ENCODE measurements at regions not wholly inside any gene's neighbourhood (a gene's known extent, or its start where the extent isn't known, plus 50 kb on each side); places are given as distances from the start of the nearest gene placed in this dataset.
"Not testable (repeated sequence)": the region's sequence is repeated elsewhere in the genome, so short reads cannot be mapped to it uniquely, and the experiment has no call there.

GRCh38 chr2:225781145-225781544 lies 381.6 kb downstream of the NYAP2 start:
- DNase-seq: no peak

GRCh38 chr2:225779829-225780228 lies 380.3 kb downstream of the NYAP2 start:
- no peak for DNase-seq

- DNase-seq: no peak
Observed at GRCh38 chr2:225773148-225773547, 373.6 kb downstream of the NYAP2 start.

- DNase-seq: no peak
Observed at GRCh38 chr2:225771701-225772100, 372.2 kb downstream of the NYAP2 start.

GRCh38 chr2:225768741-225769140 lies 369.2 kb downstream of the NYAP2 start:
- no peak for DNase-seq

- no peak for DNase-seq
Observed at GRCh38 chr2:225766431-225766830, 366.9 kb downstream of the NYAP2 start.

- DNase-seq: no peak
Observed at GRCh38 chr2:225765820-225766219, 366.3 kb downstream of the NYAP2 start.

- no peak for DNase-seq
Observed at GRCh38 chr2:225764346-225764745, 364.8 kb downstream of the NYAP2 start.

GRCh38 chr2:225763711-225764110 lies 364.2 kb downstream of the NYAP2 start:
- no peak for DNase-seq

GRCh38 chr2:225761396-225761795 lies 361.9 kb downstream of the NYAP2 start:
- no peak for DNase-seq

- no peak for DNase-seq
Observed at GRCh38 chr2:225757248-225757647, 357.7 kb downstream of the NYAP2 start.

- no peak for DNase-seq
Observed at GRCh38 chr2:225756198-225756597, 356.7 kb downstream of the NYAP2 start.

- DNase-seq: no peak
Observed at GRCh38 chr2:225748609-225749008, 349.1 kb downstream of the NYAP2 start.

GRCh38 chr2:225743996-225744395 lies 344.5 kb downstream of the NYAP2 start:
- not testable (repeated sequence) for DNase-seq

- DNase-seq: no peak
Observed at GRCh38 chr2:225742487-225742886, 343.0 kb downstream of the NYAP2 start.

GRCh38 chr2:225740086-225740485 lies 340.6 kb downstream of the NYAP2 start:
- no peak for DNase-seq

GRCh38 chr2:225739328-225739727 lies 339.8 kb downstream of the NYAP2 start:
- no peak for DNase-seq

- no peak for DNase-seq
Observed at GRCh38 chr2:225738735-225739134, 339.2 kb downstream of the NYAP2 start.

GRCh38 chr2:225737556-225737955 lies 338.0 kb downstream of the NYAP2 start:
- DNase-seq: no peak

- DNase-seq: no peak
Observed at GRCh38 chr2:225735844-225736243, 336.3 kb downstream of the NYAP2 start.

- no peak for DNase-seq
Observed at GRCh38 chr2:225725726-225726125, 326.2 kb downstream of the NYAP2 start.
